Sigmoid colon (tissue), 6 donors: ENCODE measurements at regions not wholly inside any gene's neighbourhood (a gene's known extent, or its start where the extent isn't known, plus 50 kb on each side); places are given as distances from the start of the nearest gene placed in this dataset.

Experiments used
- DNase-seq: peaks from one replicate; pipeline ENCODE4 v3.0.0-alpha.2; 2019
- H3K27ac ChIP-seq, 4 donors: fragments of 200-600 bp; sonication (generic); one replicate each; pipeline ENCODE4 v1.5.1; 2016 to 2019; ENCODE audit warnings: mild to moderate bottlenecking in 1 of 4
- H3K27me3 ChIP-seq, 3 donors: fragments of 200-600 bp; sonication (generic); one replicate each; pipeline ENCODE4 v1.5.1; 2019; ENCODE audit warnings: mild to moderate bottlenecking in 1 of 3
- H3K36me3 ChIP-seq, 4 donors: fragments of 200-600 bp; sonication (generic); one replicate each; pipeline ENCODE4 v1.5.1; 2016 to 2019
- H3K4me1 ChIP-seq, 4 donors: fragments of 200-600 bp; sonication (generic); one replicate each; pipeline ENCODE4 v1.5.1; 2017 to 2019
- H3K4me3 ChIP-seq, 4 donors: fragments of 200-600 bp; sonication (generic); one replicate each; pipeline ENCODE4 v1.5.1; 2017 to 2019; ENCODE audit warnings: mild to moderate bottlenecking in 2 of 4, moderate library complexity in 1 of 4
- H3K9me3 ChIP-seq, 4 donors: fragments of 200-600 bp in 3 of 4; sonication (generic) in 3 of 4; one replicate each; pipeline versions ENCODE4 v1.5.1 to v1.6.1; 2013 to 2019
- CTCF ChIP-seq, 4 experiments: fragments of 450-650 bp in 3 of 4; fragments of 200-600 bp in 1 of 4; IDR thresholded peaks; one replicate each; pipeline ENCODE4 v1.5.1; 2016 to 2019; ENCODE audit warnings: antibody characterized with exemption in 4 of 4, mild to moderate bottlenecking in 3 of 4, moderate library complexity in 2 of 4
- EP300 ChIP-seq, 4 donors: sonication (generic); formaldehyde crosslinking; IDR thresholded peaks; one replicate each; pipeline ENCODE4 v1.6.1; 2017; ENCODE audit warnings: antibody characterized with exemption in 4 of 4
- POLR2A ChIP-seq, 2 donors: fragments of 450-650 bp; IDR thresholded peaks; one replicate each; pipeline ENCODE4 v1.6.1; 2016; ENCODE audit warnings: antibody characterized with exemption in 2 of 2, mild to moderate bottlenecking in 2 of 2, moderate library complexity in 2 of 2
- POLR2AphosphoS5 ChIP-seq, 4 donors: sonication (generic); formaldehyde crosslinking; IDR thresholded peaks; one replicate each; pipeline ENCODE4 v1.6.1; 2017; ENCODE audit warnings: antibody characterized with exemption in 4 of 4
- WGBS, 2 donors: extraction: QIAGEN DNeasy Blood & Tissue Kit; methylation state at CpG; one replicate each; pipeline ENCODE4 v1.1.7; 2013; 5-methylcytosine and 5-hydroxymethylcytosine counted together
- intact Hi-C: fragments of 100-400 bp; cut with DNase I; formaldehyde crosslinking; loops from one replicate; pipeline ENCODE4 v1.15.1; 2023
- donor health status: healthy with polysubstance abuse.
- donor health status: healthy.

- TF ChIP-seq POLR2A (IDR thresholded peaks at IDR 0.05) (no peak), POLR2AphosphoS5 (IDR thresholded peaks at IDR 0.05) (no peak), EP300 (IDR thresholded peaks at IDR 0.05) (no peak), CTCF (IDR thresholded peaks at IDR 0.05) (no peak)
- intact Hi-C loops, result no loop called here
- Histone ChIP-seq H3K27me3 (no peaks in the 10 kb centered on the region), H3K36me3 (no peaks in the 10 kb centered on the region), H3K4me1 (no peaks in the 10 kb centered on the region), H3K9me3 (no peaks in the 10 kb centered on the region), H3K4me3 (no peak overlapping the region), H3K27ac (no peak overlapping the region)
- DNase-seq, result no peak
- 90 to 94% methylated on average over 5 of the region's 5 CpGs for WGBS, 2 donors
Measured at GRCh38 chr5:159866093-159866492, 50.2 kb upstream of the ADRA1B start.
